B cell (primary cell): ENCODE measurements at regions not wholly inside any gene's neighbourhood (a gene's known extent, or its start where the extent isn't known, plus 50 kb on each side); places are given as distances from the start of the nearest gene placed in this dataset.

ENCODE experiments used
- ATAC-seq: fragments of 200-7000 bp; cut with Tn5 transposase; one replicate; pipeline ENCODE4 v1.10.0; 2021; ENCODE audit warnings: low read depth, mild to moderate bottlenecking, moderate number of reproducible peaks, moderate library complexity
- CTCF ChIA-PET: fragments of 350-600 bp; sonication (Branson Sonifier 250); formaldehyde crosslinking; loops from one replicate; lab custom pipeline; 2021; ENCODE audit warnings: antibody characterized with exemption, inconsistent platforms; lab: Charles Lee
- POLR2A ChIA-PET: fragments of 350-600 bp; sonication (Branson Sonifier 250); formaldehyde crosslinking; loops from one replicate; lab custom pipeline; 2021; ENCODE audit warnings: antibody characterized with exemption; lab: Charles Lee
- DNase-seq: peaks from one replicate; pipeline ENCODE4 v3.0.0; 2013
- H2AFZ ChIP-seq: 2 replicates; pipeline ENCODE4 v1.6.1; 2012; ENCODE audit warnings: mild to moderate bottlenecking, low read depth, low read length; ENCODE audit not compliant: insufficient read depth, poor library complexity, severe bottlenecking
- H3K27ac ChIP-seq, 2 donors: 1 replicate in 1 of 2; 2 replicates in 1 of 2; pipeline ENCODE4 v1.5.1; 2012 to 2013; ENCODE audit warnings: low read length in 2 of 2, mild to moderate bottlenecking in 2 of 2, moderate library complexity in 1 of 2
- H3K27me3 ChIP-seq, 4 experiments: fragments of 200-600 bp in 1 of 4; sonication (generic) in 1 of 4; replicated peaks in 1 of 4; 1 replicate in 2 of 4; 2 replicates in 2 of 4; pipeline versions ENCODE4 v1.6.1 to v1.7.0; 2013 to 2016; ENCODE audit warnings: low read length in 3 of 4, mild to moderate bottlenecking in 2 of 4, mixed read lengths in 1 of 4, moderate library complexity in 1 of 4; ENCODE audit not compliant: insufficient read depth in 4 of 4, control insufficient read depth in 3 of 4; ENCODE audit errors: control extremely low read depth in 1 of 4
- H3K36me3 ChIP-seq, 2 experiments: replicated peaks in 1 of 2; 1 replicate in 1 of 2; 2 replicates in 1 of 2; pipeline versions ENCODE4 v1.6.1 to v1.7.1; 2013; ENCODE audit warnings: low read length in 1 of 2; ENCODE audit not compliant: insufficient read depth in 2 of 2, control insufficient read depth in 1 of 2; ENCODE audit errors: control extremely low read depth in 1 of 2, extremely low read depth in 1 of 2
- H3K4me1 ChIP-seq, 2 donors: fragments of 200-600 bp in 1 of 2; sonication (generic) in 1 of 2; 1 replicate in 1 of 2; 2 replicates in 1 of 2; pipeline versions ENCODE4 v1.5.1 to v1.6.1; 2013 to 2017; ENCODE audit warnings: low read length in 2 of 2; ENCODE audit not compliant: control insufficient read depth in 2 of 2, insufficient read depth in 2 of 2
- H3K4me2 ChIP-seq: replicated peaks from 2 replicates; pipeline ENCODE3; 2012; ENCODE audit warnings: mild to moderate bottlenecking, low read depth, low read length; ENCODE audit not compliant: poor library complexity, severe bottlenecking
- H3K4me3 ChIP-seq, 5 experiments: fragments of 200-600 bp in 1 of 5; sonication (generic) in 1 of 5; 1 replicate in 3 of 5; 2 replicates in 2 of 5; pipeline versions ENCODE4 v1.5.1 to v1.7.0; 2011 to 2016; ENCODE audit warnings: low read length in 4 of 5, mild to moderate bottlenecking in 4 of 5, low read depth in 2 of 5, control low read depth in 1 of 5, moderate library complexity in 1 of 5; ENCODE audit not compliant: insufficient read depth in 1 of 5; ENCODE audit errors: control extremely low read depth in 1 of 5, extremely low read depth in 1 of 5
- H3K79me2 ChIP-seq: fragments of 200-600 bp; sonication (generic); one replicate; pipeline ENCODE4 v1.6.0; 2016; ENCODE audit warnings: low read length; ENCODE audit not compliant: control insufficient read depth, insufficient read depth
- H3K9ac ChIP-seq: fragments of 200-600 bp; sonication (generic); 2 replicates; pipeline ENCODE4 v1.6.1; 2017; ENCODE audit warnings: mild to moderate bottlenecking, low read length, moderate library complexity
- H3K9me3 ChIP-seq, 3 donors: one replicate each; pipeline versions ENCODE4 v1.6.1 to v1.7.1; 2013; ENCODE audit warnings: low read length in 2 of 3; ENCODE audit not compliant: control insufficient read depth in 2 of 3, insufficient read depth in 1 of 3; ENCODE audit errors: control extremely low read depth in 1 of 3
- H4K20me1 ChIP-seq: 2 replicates; pipeline ENCODE4 v1.6.0; 2012; ENCODE audit warnings: mild to moderate bottlenecking, low read length; ENCODE audit not compliant: insufficient read depth, control insufficient read depth, poor library complexity, severe bottlenecking
- H3K27ac Mint-ChIP-seq: one replicate; pipeline ENCODE4 v1.8.0; 2021; ENCODE audit warnings: mixed read lengths
- H3K27me3 Mint-ChIP-seq: one replicate; pipeline ENCODE4 v1.8.0; 2021; ENCODE audit warnings: mixed read lengths
- H3K4me1 Mint-ChIP-seq: one replicate; pipeline ENCODE4 v1.8.0; 2021; ENCODE audit warnings: mixed read lengths
- H3K4me3 Mint-ChIP-seq: one replicate; pipeline ENCODE4 v1.8.0; 2021; ENCODE audit warnings: mixed read lengths
- H3K9me3 Mint-ChIP-seq: one replicate; pipeline ENCODE4 v1.8.0; 2022; ENCODE audit warnings: mixed read lengths; ENCODE audit not compliant: insufficient read depth
- CTCF ChIP-seq: fragments of 200-600 bp; IDR thresholded peaks from one replicate; pipeline ENCODE4 v1.8.0; 2022; ENCODE audit warnings: antibody characterized with exemption, mild to moderate bottlenecking
- EZH2 ChIP-seq: IDR thresholded peaks from 2 replicates; pipeline ENCODE4 v1.6.1; 2012; ENCODE audit warnings: borderline replicate concordance, low read depth, mild to moderate bottlenecking, moderate library complexity, low read length; ENCODE audit not compliant: insufficient read depth, poor library complexity, severe bottlenecking
- WGBS: methylation state at CpG from one replicate; pipeline ENCODE4 v1.1.5; 2013; ENCODE audit warnings: missing lambda C conversion rate; ENCODE audit not compliant: insufficient coverage; 5-methylcytosine and 5-hydroxymethylcytosine counted together
- intact Hi-C: fragments of 100-400 bp; cut with micrococcal nuclease; formaldehyde crosslinking; loops from one replicate; pipeline ENCODE4 v1.10.0; 2022

GRCh38 chr2:42905341-42906110 lies 113.1 kb upstream of the HAAO start:
- TF ChIP-seq EZH2 = no peak
- no peak for TF ChIP-seq CTCF
- Histone ChIP-seq H4K20me1 (no peaks in the 10 kb centered on the region), H3K36me3 (no peaks in the 10 kb centered on the region), H3K27me3 (peaks cover 0 to 40% (median 6%) of the 10 kb centered on the region in 4 experiments), H3K79me2 (no peaks in the 10 kb centered on the region), H3K9ac (no peak overlapping the region), H3K9me3 (peaks cover 0 to 5% (median 0%) of the 10 kb centered on the region in 3 donors), H3K27ac (no peak overlapping the region), H3K4me3 (no peak overlapping the region), H2AFZ (no peak overlapping the region), H3K4me1 (peaks cover 3 to 6% of the 10 kb centered on the region in 2 donors), H3K4me2 (no peak overlapping the region)
- POLR2A ChIA-PET = interaction anchor here (0.7 kb wide), 1 partner anchor 42 kb away, joined by 3 read pairs; no protein-coding TSS in a partner anchor
- no peak for DNase-seq
- Mint-ChIP-seq H3K9me3 (no peaks in the 10 kb centered on the region), H3K27ac (no peak overlapping the region), H3K4me1 (no peaks in the 10 kb centered on the region), H3K4me3 (no peak overlapping the region), H3K27me3 (peaks cover 35% of the 10 kb centered on the region)
- CTCF ChIA-PET = no interaction called here
- WGBS = 50% methylated on average over 25 of the region's 25 CpGs
- intact Hi-C loops = no loop called here
- ATAC-seq = no peak

GRCh38 chr2:42904576-42904876 lies 112.1 kb upstream of the HAAO start:
- H3K9ac ChIP-seq = no peak overlapping the region
- no peak overlapping the region for H3K4me2 ChIP-seq
- no peak overlapping the region for H3K4me3 ChIP-seq
- TF ChIP-seq CTCF (no peak), EZH2 (no peak)
- peaks cover 0 to 5% (median 0%) of the 10 kb centered on the region in 3 donors for H3K9me3 ChIP-seq
- peaks cover 0 to 40% (median 6%) of the 10 kb centered on the region in 4 experiments for H3K27me3 ChIP-seq
- CTCF ChIA-PET = no interaction called here
- no peaks in the 10 kb centered on the region for H3K79me2 ChIP-seq
- H3K4me1 ChIP-seq = peaks cover 3 to 6% of the 10 kb centered on the region in 2 donors
- intact Hi-C loops = no loop called here
- DNase-seq = no peak
- no peaks in the 10 kb centered on the region for H3K9me3 Mint-ChIP-seq
- no peak overlapping the region for H2AFZ ChIP-seq
- peaks cover 33% of the 10 kb centered on the region for H3K27me3 Mint-ChIP-seq
- H4K20me1 ChIP-seq = no peaks in the 10 kb centered on the region
- POLR2A ChIA-PET = no interaction called here
- WGBS = 78% methylated on average over 1 of the region's 3 CpGs
- no peak overlapping the region for H3K27ac ChIP-seq
- no peaks in the 10 kb centered on the region for H3K36me3 ChIP-seq
- no peak overlapping the region for H3K27ac Mint-ChIP-seq
- no peak for ATAC-seq
- no peaks in the 10 kb centered on the region for H3K4me1 Mint-ChIP-seq
- H3K4me3 Mint-ChIP-seq = no peak overlapping the region
